ENCODE measurements at regions not wholly inside any gene's neighbourhood (a gene's known extent, or its start where the extent isn't known, plus 50 kb on each side); places are given as distances from the start of the nearest gene placed in this dataset.

- TF ChIP-seq CTCF (IDR thresholded peaks at IDR 0.05): no peak
- no peak for TF ChIP-seq POLR2A (IDR thresholded peaks at IDR 0.05)
These were observed 432.6 kb downstream of the C12orf50 start for GRCh38 chr12:87596636-87597035.
